Body of pancreas (tissue), 4 donors: ENCODE measurements at regions not wholly inside any gene's neighbourhood (a gene's known extent, or its start where the extent isn't known, plus 50 kb on each side); places are given as distances from the start of the nearest gene placed in this dataset.

Source experiments
- ATAC-seq: fragments of 150-250 bp; one replicate; pipeline ENCODE4 v1.9.1; 2016
- DNase-seq, 4 donors: peaks; one replicate each; pipeline ENCODE4 v3.0.0-alpha.2; 2019
- H3K27ac ChIP-seq, 4 donors: fragments of 200-600 bp; sonication (generic); 1 replicate in 3 of 4; 2 replicates in 1 of 4; pipeline versions ENCODE4 v1.5.1 to v1.6.1; 2016 to 2019; ENCODE audit warnings: mild to moderate bottlenecking in 1 of 4, mixed read lengths in 1 of 4, moderate library complexity in 1 of 4
- H3K27me3 ChIP-seq, 2 donors: fragments of 200-600 bp; sonication (generic); one replicate each; pipeline ENCODE4 v1.6.0; 2016; ENCODE audit warnings: mild to moderate bottlenecking in 1 of 2
- H3K36me3 ChIP-seq, 2 donors: fragments of 200-600 bp; sonication (generic); replicated peaks in 1 of 2; 2 replicates each; pipeline ENCODE4 v1.5.1; 2016; ENCODE audit warnings: low read depth in 2 of 2; ENCODE audit not compliant: insufficient read depth in 1 of 2
- H3K4me1 ChIP-seq: fragments of 200-600 bp; sonication (generic); one replicate; pipeline ENCODE4 v1.6.0; 2016
- H3K4me3 ChIP-seq, 2 donors: fragments of 200-600 bp; sonication (generic); 1 replicate in 1 of 2; 2 replicates in 1 of 2; pipeline ENCODE4 v1.5.1; 2016 to 2019
- H3K9me3 ChIP-seq, 3 donors: fragments of 200-600 bp; sonication (generic); 1 replicate in 2 of 3; 2 replicates in 1 of 3; pipeline ENCODE4 v1.5.1; 2016
- CTCF ChIP-seq, 7 experiments: fragments of 450-650 bp in 4 of 7; fragments of 200-600 bp in 3 of 7; sonication (generic) in 3 of 7; IDR thresholded peaks; one replicate each; pipeline ENCODE4 v1.5.1; 2016 to 2019; ENCODE audit warnings: antibody characterized with exemption in 7 of 7
- POLR2A ChIP-seq, 3 donors: fragments of 450-650 bp; IDR thresholded peaks; one replicate each; pipeline ENCODE4 v1.6.1; 2016; ENCODE audit warnings: antibody characterized with exemption in 3 of 3, mild to moderate bottlenecking in 2 of 3
- WGBS, 2 donors: methylation state at CpG; one replicate each; pipeline ENCODE4 v1.1.5; 2017; 5-methylcytosine and 5-hydroxymethylcytosine counted together
- intact Hi-C: fragments of 100-400 bp; cut with DNase I; formaldehyde crosslinking; loops from one replicate; pipeline ENCODE4 v1.15.1; 2023

DNA sequence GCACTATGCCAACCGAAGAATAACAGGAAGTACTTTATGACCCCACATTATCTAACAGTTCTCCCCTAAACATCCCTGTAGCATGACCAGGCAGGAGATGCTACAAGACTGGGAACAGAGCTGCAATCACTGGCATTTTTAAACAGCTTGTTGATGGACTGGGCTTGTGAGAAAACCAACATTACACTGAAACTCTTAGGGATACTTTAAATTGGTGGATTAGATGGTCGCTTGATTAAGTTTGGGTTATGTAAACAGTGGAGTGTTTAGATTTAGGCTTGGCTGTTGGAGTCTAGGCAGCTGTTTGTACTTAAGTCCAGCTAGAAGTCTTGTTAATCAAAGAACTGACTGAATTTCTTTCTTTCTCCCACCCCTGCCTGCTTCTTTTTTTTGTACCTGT is 234.1 kb upstream of the BMP2 start:
- Histone ChIP-seq H3K27me3 (no peaks in the 10 kb centered on the region), H3K36me3 (no peaks in the 10 kb centered on the region), H3K27ac (no peak overlapping the region), H3K4me3 (no peak overlapping the region), H3K4me1 (no peaks in the 10 kb centered on the region), H3K9me3 (no peaks in the 10 kb centered on the region)
- ATAC-seq (no peak), DNase-seq (no peak)
- 39 to 45% methylated on average over 2 of the region's 2 CpGs for WGBS, 2 donors
- intact Hi-C loops, result no loop called here
- TF ChIP-seq POLR2A (IDR thresholded peaks at IDR 0.05) (no peak), CTCF (IDR thresholded peaks at IDR 0.05) (no peak)

GRCh38 chr20:6530779-6531315 is 236.6 kb upstream of the BMP2 start:
- intact Hi-C loops, result no loop called here
- H3K36me3 ChIP-seq, result no peaks in the 10 kb centered on the region
- H3K4me1 ChIP-seq, result no peaks in the 10 kb centered on the region
- no peaks in the 10 kb centered on the region for H3K9me3 ChIP-seq
- WGBS, 2 donors, result 69 to 73% methylated on average over 3 of the region's 3 CpGs
- ATAC-seq (no peak), DNase-seq (no peak)
- no peak overlapping the region for H3K27ac ChIP-seq
- H3K4me3 ChIP-seq, result no peak overlapping the region
- no peaks in the 10 kb centered on the region for H3K27me3 ChIP-seq
- TF ChIP-seq CTCF (IDR thresholded peaks at IDR 0.05) (no peak), POLR2A (IDR thresholded peaks at IDR 0.05) (no peak)

- H3K9me3 ChIP-seq, result no peaks in the 10 kb centered on the region
- no peak overlapping the region for H3K27ac ChIP-seq
- DNase-seq (no peak), ATAC-seq (no peak)
- no peaks in the 10 kb centered on the region for H3K36me3 ChIP-seq
- TF ChIP-seq CTCF (IDR thresholded peaks at IDR 0.05) (no peak), POLR2A (IDR thresholded peaks at IDR 0.05) (no peak)
- no peaks in the 10 kb centered on the region for H3K4me1 ChIP-seq
- intact Hi-C loops, result no loop called here
- H3K4me3 ChIP-seq, result no peak overlapping the region
- no peaks in the 10 kb centered on the region for H3K27me3 ChIP-seq
Measured at GRCh38 chr20:6530254-6530653, 237.2 kb upstream of the BMP2 start.

- 65 to 69% methylated on average over 6 of the region's 6 CpGs for WGBS, 2 donors
- DNase-seq (no peak), ATAC-seq (no peak)
- Histone ChIP-seq H3K36me3 (no peaks in the 10 kb centered on the region), H3K4me1 (no peaks in the 10 kb centered on the region), H3K4me3 (no peak overlapping the region), H3K27ac (no peak overlapping the region), H3K27me3 (no peaks in the 10 kb centered on the region), H3K9me3 (peaks cover 0 to 7% (median 0%) of the 10 kb centered on the region in 3 donors)
- intact Hi-C loops, result no loop called here
- no peak for TF ChIP-seq CTCF (IDR thresholded peaks at IDR 0.05)
- TF ChIP-seq POLR2A (IDR thresholded peaks at IDR 0.05), result no peak
Measured at GRCh38 chr20:6525447-6526303, 241.8 kb upstream of the BMP2 start.

- intact Hi-C loops, result no loop called here
- TF ChIP-seq POLR2A (IDR thresholded peaks at IDR 0.05) (no peak), CTCF (IDR thresholded peaks at IDR 0.05) (no peak)
- no peak for ATAC-seq
- no peak overlapping the region for H3K4me3 ChIP-seq
- no peaks in the 10 kb centered on the region for H3K27me3 ChIP-seq
- DNase-seq, result no peak
- no peaks in the 10 kb centered on the region for H3K36me3 ChIP-seq
- H3K27ac ChIP-seq, result no peak overlapping the region
- peaks cover 0 to 7% (median 0%) of the 10 kb centered on the region in 3 donors for H3K9me3 ChIP-seq
- H3K4me1 ChIP-seq, result no peaks in the 10 kb centered on the region
- WGBS, 2 donors, result 61 to 71% methylated on average over 3 of the region's 3 CpGs
Measured at GRCh38 chr20:6524305-6524704, 243.2 kb upstream of the BMP2 start.
